Embryonic facial prominence (tissue), 1 donor: ENCODE measurements at regions not wholly inside any gene's neighbourhood (a gene's known extent, or its start where the extent isn't known, plus 50 kb on each side); places are given as distances from the start of the nearest gene placed in this dataset.
"Not testable (repeated sequence)": the region's sequence is repeated elsewhere in the genome, so short reads cannot be mapped to it uniquely, and the experiment has no call there.

ENCODE experiments used
- DNase-seq: peaks from one replicate; pipeline ENCODE4 v3.0.0-alpha.2; 2016; ENCODE audit errors: extremely low spot score

DNA sequence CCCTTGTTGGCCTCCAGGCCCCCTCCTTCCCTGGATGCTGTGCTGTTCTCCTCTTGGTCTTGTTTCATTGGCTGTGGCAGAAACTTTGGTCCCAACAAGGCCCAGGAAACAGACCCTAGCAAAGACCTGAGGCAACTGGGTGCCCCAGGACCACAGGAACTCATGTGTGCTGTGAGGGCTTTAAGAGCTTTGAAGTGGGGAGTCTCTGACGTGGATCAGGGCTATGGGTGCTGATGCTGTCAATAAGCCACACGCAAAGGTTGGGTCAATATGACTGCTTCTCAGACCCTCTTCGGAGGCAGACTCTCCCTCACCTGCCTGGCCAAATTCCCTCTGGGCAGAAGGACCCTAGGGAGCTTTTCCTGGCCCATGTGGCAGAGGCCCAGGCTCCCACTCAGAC is 91.5 kb upstream of the MLN start:
- DNase-seq = no peak

DNA sequence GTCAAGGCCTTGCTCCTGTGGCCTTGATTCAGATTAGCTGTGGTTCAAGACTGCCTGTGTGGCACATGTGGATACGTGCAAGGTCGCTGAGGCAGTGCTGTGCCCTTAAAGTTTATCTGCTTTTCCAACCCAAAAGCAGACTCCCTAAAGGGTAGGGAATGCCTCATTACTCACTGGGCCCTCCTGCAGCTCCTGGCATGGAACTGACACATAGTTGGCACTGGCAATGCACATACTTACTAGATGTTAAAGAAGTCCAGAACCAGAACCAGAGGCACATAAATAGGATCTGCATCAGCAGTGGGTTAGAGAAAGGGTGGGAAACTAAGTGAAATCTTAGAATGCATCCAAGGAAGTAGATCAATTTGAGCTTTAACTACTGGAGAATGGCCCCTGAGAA is 90.6 kb upstream of the MLN start:
- no peak for DNase-seq

DNA sequence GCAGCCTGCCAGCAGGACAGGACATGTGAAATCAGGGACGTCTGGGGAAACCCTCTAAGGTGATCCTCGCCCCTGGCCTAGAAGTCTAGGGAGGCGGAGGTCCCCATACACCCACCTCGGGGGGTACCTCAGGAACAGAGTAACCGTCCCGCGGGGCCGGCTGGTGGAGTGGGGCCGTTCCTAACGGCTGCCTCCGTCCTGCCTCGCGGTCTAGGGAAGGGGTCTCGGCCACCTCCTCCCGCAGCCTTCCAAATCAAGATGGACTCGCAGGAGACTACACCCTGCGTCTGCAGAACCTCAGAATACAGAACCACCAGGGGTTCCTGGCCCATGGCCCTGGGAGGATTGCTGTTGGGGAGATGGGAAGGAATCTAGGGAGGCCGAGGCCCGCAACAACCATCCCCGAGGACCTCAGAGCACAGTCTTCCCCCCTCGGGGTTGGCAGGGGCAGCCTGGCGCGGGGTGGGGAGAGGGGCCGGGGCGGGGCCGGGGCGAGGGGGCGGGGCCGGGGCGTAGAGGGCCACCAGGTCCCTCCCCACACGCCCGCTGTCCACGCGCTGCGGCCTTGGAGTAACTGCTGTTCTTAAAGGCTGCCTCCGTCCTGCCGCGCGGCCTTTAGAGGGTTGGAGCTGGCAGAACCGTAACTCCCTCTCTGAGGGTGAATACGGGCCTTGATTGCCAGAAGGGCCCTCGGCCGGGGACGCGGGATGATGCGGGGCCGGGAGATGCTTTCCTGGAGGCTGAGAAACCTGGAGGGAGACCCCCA is 89.0 kb upstream of the MLN start:
- DNase-seq = no peak

DNA sequence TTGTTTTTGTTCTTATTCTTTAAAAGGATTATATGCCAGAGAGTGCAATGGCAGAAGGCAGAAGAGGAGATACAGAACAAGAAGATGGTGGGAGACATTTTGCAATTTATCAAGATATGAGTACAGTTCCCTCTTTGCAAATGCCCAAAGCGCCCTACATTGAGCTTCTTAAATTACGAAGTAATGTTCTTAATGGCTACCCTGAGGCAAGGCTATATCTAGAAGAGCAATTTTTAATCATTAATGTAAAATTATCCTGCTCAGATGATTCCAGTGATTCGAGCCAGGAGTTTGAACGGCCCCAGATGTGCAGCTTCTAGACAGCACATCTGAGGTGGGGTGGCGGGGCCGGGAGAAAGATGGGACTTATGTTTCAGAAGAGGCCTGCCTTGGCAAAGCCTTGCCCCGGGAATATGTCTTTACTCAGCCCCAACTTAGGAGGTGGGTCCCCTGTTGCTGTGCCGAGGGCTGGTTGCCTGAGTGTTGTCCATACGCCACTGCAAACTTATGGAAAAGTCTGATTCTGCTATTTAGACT is 84.9 kb upstream of the MLN start:
- DNase-seq = no peak

DNA sequence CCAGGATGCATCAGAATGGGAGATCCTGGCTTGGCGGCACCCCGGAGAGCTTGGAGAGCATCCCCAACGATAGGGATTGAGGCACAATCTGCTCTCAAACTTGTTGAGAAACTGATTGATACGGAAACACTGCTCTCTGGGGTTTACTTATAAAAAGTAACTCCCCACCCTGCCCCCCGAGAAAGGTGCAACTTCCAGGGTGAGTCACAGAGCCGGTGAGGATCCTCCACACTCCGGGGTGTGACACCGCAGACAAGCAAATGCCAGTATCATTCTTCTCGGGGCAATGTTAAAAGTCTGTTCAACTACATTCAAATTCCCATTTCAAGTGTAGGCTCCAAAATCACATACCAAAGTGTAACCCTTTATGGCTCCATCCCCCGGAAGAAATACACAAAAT is 84.4 kb upstream of the MLN start:
- DNase-seq = no peak

DNA sequence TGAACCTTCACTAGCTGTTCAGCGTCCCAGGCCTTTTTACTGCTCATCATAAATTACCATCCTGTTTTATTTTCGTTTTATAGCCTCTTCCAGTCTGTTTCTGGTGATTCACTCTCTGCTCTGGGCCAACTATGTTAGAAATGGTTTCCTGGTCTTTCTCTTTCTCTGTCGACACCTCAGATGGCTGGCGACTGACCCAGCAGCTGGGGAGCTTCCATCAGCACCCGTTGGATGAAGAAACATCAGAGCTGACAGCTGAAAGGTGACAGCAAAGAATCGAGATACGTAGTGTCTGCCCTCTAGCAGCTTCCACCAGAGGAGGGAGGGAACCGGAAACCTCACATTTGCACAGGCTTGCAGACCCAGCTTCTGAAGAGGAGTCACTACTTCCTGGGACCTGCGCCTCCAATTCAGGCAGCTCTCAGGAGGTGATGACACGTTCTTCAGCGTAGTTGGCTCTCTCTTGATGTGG is 82.9 kb upstream of the MLN start:
- DNase-seq = no peak

DNA sequence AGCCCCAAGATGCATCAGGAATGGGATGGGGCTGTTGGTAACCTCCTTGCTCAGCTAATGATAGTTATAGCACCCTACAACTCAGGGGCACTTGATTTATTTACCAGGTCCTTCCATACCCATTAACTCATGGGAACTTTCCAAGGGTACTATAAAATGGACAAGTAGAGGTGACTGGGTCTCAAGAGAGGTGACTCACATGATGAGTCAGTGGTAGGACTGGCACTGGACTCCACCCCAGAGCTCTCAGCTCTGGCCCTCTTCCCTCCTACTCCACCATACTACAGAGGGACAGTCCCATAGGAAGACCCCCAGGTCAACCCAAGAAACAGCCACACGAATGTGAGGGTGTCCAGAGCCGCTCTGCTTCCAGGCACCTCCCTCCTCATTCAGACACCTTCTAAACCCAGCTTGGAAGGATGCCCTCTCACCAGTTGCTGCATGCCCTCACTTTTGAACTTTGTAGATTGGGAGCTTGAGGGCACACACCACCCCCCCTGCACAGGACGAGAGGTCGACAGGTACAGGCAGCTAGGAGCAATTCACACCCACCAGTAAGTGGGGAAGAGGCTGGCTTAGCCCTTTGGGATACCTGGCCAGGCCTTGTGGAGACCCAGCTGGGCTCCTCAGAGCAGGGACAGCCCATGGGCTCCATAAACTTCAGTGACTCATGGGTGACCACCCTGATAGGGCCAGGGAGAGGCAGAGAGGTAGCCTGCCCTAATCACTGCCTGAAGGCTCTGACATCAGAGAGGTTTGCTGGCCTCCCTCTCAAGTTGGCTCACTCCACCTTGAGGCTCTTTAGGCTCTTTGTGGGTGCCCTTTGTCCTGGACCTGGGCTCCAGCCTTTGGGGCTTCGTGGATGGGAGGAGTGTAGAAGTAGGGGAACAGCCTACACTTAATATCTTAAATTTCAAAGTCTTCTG is 81.6 kb upstream of the MLN start:
- DNase-seq = no peak

DNA sequence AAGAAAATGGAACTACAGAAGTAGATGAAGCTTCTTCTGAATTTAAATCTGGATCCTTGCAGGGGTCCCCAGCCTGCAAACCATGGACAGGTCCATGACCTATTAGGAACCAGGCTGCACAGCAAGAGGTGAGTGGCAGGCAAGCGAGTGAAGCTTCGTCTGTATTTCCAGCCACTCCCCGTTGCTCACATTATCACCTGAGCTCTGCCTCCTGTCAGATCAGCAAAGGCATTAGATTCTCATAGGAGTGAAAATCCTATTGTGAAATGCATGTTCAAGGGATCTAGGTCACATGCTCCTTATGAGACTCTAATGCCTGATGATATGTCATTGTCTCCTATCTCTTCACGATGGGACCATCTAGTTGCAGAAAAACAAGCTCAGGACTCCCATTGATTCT is 79.8 kb upstream of the MLN start:
- DNase-seq = not testable (repeated sequence)

DNA sequence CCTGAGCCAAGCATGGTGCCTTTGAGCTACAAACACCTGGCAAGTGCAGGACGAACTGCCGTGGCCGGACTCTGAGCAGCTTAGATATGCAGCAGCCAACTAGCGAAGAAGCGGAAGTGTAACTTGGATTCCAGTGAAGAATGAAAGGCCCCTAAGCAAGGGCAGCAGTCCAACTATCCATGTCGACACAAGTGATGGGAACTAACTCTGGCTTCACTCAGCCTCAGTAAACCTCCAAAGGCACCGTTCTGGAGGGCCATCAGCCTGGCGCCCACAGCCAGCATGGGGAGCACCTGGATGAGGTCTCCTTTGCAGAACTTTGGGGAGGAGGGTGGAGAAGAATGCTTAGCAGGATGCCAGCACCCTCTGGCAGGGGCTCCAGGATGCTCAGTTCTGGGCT is 78.4 kb upstream of the MLN start:
- no peak for DNase-seq

DNA sequence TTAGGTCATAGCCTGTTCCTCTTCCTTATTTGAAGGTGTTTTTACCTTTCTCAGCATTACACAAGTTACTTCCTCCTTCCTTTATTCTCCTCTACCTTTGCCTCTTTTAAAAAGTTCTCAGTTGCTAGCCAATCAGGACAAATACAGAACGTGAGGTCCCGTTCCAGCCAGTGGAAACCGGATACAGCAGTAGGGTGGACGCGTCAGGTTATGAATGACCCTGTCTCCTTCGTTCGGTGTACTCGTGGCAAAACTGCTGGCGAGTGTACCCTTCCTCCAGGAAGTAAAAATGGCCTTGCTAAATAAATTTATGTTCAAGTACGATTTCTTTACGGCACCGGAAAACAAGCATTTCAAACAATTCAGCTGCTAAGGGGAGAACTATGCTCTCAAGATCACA is 77.0 kb upstream of the MLN start:
- DNase-seq = no peak

DNA sequence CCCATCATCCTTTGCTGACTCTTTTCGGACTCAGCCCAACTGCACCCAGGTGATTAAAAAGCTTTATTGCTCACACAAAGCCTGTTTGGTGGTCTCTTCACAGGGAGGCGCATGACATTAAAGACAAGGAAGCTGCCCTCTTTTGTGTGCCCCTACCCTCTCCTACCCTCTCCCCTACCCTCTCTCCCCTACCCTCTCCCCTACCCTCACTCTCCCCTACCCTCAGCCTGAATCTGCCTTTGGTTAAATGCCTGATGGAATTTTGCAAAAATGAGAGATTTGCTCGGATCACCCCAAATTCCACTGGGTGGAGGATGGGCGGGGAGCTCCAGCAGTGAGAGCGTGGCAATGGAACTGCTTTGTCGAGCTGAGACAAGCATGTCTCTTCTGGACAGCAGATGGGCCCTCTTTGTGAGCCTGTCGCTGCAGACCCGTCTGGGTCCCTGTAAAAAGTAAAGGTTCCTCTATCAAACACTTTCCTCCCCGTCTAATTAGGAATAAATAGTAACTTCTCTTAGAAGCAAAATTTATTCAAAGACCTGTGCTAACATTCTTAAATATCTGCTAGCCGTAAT is 76.4 kb upstream of the MLN start:
- no peak for DNase-seq

DNA sequence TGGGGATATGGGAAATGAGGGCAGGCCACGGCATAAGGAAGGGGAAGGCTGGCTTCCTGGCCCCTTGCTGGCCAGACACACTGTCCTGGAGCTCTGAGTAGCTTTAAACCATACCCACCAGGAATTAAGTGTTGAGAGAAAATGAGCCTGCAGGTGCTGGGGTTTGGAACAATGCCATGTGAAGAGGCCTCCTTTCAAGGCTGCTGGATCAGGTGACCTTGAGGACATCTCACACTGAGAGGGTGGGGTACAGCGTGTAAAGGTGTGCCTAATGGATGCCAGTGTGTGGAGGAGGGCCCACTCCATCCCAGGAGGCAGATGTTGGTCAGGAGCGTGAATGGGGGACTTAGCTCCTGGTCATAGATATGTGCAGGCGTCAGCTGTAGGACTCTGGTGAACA is 74.8 kb upstream of the MLN start:
- DNase-seq = no peak

DNA sequence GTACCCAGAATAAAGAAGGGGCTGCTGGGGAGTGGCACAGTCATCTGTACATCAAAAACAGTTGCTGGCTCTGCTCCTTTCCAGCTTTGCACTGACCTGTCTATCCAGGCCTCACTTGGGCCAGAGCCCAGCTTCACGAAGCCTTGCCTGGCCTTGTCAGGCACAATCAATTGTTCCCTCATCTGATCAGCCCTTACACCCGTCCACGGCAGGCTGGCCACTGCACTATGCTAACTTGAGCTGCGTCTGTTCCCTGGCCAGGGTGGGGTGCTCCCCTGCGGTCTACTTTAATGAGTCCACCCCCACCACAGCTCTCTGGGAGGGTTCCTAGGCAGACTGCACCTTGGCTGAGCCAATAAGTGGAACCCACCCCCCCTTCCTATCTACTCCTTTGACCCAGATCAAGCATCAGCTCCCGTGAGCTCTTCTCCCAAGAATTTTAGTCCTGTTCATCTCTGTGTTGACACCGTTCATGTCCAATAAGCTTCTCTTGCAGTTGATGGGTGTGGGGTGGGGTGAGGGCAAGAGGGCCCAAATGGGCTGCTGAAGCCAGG is 74.3 kb upstream of the MLN start:
- no peak for DNase-seq

DNA sequence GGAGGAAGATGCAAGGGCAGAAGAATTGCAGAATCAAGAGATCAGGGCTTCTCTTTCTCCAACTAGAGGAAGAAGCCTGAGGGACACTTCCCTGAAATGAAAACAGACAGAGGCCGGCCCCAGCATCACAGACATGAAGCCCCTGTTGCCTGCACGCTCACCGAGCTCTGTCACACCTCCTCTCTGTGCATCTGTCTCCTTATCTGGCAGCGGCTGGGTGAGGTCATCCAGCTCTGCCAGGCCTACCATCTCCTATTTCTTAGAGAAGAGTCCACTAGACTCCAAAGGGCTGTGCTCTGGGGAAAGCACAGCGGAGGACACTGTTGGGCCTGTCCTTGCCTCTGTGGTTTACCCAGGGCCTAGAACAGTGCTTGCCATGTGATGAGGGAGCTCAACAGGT is 71.9 kb upstream of the MLN start:
- DNase-seq = no peak

DNA sequence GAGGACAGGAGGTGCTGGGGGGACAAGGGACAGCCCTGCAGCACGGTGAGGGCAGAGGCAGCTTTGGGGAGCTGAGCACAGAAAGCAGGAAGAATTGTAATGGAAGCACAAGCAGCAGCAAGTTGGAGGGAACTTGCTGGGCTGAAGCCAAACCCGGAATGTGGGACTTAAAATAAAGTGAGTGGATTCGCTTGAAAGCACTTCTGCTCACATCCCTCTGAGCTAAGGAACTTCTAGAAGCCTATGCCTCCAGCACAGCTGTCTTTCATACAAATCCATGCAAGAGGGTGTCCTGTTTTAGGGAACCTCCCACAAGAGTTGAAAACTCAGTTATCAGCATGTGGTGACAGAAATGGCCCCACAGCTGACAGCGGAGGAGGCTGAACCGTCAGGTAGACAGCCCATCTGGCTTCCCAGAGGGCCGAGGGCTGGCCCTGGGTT is 71.4 kb upstream of the MLN start:
- DNase-seq = peak; percentile 23

DNA sequence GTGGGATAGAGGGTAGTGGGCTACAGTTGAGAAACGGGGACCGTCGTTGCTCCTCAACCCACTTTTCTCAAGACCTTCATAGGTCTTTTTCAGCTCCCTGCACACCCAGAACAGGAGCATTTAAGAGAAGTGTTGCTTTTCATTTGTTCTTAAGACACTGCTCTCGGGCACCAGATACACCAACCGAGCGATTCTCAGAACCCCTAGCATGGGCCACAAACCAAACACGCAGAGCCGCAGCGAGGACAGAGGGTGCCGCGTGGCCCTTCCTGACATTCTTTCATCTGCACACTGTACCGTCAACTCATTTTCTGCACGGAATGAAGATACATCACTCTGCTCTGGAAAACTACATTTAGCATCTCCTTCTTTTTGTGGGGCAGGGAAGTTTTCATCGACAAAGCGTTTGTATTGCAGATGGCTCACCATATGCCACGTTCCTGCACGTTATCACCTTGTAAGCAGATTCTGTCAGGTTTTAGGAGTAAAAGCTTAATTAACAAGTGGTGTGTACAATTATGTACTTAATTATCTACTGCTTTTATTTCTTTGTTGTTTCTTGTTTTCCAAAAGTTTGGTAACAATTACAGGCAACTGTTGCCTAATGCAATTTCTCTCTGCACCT is 70.4 kb upstream of the MLN start:
- DNase-seq = no peak

DNA sequence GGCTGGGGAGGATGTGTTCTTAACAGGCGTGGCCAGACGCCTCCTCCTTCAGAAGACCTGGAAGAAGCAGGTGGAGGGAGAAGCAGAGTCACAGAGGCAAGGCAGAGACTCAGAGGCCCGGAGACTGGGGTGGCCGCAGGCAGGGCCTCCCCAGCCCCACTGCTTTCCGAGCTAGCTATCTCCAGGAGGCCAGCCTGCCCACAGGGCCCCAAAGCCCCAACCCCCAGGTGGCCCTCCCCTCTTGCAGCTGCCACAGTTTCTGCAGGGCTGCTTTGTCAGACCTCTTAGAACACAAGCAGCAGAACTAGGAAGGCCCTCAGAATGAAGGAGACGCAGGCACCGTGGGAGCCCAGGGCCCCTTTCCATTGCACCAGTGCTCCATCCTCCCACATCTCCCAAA is 69.0 kb upstream of the MLN start:
- DNase-seq = no peak

DNA sequence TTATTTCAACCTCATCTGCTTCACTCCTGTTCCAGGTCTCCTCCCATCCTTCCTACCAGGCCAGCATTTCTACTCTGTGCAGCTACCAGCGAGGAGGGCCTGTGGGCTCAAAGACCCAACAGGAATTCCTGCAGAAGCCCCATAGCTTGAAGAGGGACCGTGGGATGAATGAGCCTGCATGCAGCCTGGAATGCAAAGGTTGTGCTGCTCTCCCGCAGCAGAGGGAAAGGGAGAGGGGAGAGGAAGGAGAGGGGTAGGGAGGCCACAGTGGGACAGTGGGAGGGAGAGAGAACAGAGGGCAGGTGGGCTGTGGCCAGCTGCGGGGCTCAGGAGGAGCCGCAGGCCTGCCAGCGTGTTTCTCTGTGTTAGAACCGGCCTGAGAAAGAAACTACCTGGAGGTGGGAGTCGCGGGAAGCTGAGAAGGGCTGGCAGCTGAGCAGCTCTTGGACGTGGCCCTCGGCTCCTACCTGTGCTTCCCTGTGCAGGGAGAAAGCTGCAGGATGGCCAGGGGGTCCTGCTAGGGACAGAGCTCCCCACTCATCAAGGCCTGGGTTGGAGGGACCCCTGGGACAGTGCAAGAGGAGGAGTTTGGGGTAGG is 66.1 kb upstream of the MLN start:
- DNase-seq = no peak

DNA sequence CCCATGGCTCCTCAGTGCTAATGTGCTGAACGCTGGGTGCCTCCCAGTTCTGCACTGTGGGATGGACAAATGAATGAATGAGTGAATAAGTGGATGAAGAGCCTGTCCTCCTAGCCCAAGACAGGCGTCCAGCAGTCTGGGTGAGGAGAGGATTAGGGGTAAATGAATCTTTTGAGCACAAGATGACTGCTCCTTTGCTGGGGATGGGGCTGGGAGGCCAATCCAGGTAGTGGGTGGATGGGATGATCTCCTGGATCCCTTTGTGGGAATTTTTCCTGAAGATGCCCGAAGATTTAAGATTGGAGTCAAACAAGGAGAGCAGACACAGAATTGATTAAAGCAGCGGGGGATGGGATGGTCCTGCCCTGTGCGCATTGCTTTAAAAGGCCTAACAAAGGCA is 65.3 kb upstream of the MLN start:
- DNase-seq = no peak

DNA sequence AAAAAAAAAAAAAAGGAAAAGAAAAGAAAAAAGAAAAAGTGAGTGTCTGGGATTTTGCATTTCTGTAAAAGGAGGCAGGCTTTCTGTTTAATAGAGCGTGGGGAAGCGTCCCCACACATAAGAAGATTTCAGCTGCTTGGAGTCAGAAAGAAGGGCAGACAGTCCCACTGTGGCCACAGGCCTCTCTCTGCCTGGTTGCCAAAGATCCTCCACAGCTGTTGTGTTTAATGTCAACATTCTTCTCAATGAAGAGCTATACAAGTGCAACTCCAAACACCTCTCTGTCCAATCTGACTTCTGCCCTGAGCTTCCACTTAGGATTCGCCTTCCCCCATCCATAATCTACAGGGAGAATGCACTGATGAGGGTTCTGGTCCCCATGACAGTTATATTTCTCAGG is 64.3 kb upstream of the MLN start:
- no peak for DNase-seq

DNA sequence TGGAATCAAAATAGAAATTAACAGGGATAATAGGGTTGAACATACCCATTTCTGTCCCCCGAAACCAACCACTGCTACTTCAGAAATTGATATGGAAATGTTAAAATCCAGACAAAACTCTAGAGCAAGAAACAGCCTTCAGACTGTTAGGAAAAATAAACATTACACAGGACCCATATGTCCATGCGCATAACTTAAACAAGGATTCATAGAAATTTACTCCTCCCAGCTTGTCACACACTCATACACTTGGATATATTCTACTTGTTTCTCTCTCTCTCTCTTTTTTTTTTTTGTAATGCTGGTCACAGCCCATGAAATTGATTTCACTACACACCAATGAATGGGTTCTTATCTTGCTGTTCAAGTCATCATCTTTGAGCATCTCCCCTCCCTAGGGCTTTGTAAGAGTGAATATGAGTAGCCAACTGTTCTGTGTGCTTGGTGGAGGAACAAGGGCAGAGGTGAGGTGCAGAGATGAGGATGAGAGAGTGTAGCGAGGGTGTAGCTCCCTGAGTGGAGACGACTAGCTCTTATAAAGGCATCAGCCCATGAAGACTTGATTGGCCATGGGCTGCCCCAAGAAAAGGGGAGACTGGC is 61.8 kb upstream of the MLN start:
- DNase-seq = no peak
